ENCODE measurements at regions not wholly inside any gene's neighbourhood (a gene's known extent, or its start where the extent isn't known, plus 50 kb on each side); places are given as distances from the start of the nearest gene placed in this dataset.

- DNase-seq (ENCODE audit: low spot score) (no peak), ATAC-seq (ENCODE audit: low FRiP score) (no peak)
- no peak for TF ChIP-seq CTCF (IDR thresholded peaks at IDR 0.05)
Observed at GRCh38 chr11:70583781-70584218, 185.5 kb downstream of the CTTN start.

- ATAC-seq (ENCODE audit: low FRiP score) (no peak), DNase-seq (ENCODE audit: low spot score) (no peak)
- no peak for TF ChIP-seq CTCF (IDR thresholded peaks at IDR 0.05)
Observed at GRCh38 chr11:70584498-70585235, 186.3 kb downstream of the CTTN start.

DNA sequence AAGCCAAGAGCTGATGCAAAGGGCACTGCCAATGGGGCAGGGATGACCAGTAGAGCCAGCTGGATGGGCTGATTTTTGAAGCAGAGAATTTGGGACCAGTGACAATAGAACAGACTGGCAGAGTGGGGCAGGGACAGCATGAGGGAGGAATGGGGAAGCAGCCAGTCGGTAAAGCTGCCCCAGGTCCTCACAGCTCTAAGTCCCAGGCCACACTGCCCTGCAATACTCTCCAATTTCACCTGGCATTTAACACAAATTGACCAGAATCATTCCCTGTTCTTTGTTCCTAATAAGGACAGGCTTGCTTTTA lies 186.9 kb downstream of the CTTN start:
- ATAC-seq (ENCODE audit: low FRiP score), result no peak
- no peak for TF ChIP-seq CTCF (IDR thresholded peaks at IDR 0.05)
- no peak for DNase-seq (ENCODE audit: low spot score)

DNA sequence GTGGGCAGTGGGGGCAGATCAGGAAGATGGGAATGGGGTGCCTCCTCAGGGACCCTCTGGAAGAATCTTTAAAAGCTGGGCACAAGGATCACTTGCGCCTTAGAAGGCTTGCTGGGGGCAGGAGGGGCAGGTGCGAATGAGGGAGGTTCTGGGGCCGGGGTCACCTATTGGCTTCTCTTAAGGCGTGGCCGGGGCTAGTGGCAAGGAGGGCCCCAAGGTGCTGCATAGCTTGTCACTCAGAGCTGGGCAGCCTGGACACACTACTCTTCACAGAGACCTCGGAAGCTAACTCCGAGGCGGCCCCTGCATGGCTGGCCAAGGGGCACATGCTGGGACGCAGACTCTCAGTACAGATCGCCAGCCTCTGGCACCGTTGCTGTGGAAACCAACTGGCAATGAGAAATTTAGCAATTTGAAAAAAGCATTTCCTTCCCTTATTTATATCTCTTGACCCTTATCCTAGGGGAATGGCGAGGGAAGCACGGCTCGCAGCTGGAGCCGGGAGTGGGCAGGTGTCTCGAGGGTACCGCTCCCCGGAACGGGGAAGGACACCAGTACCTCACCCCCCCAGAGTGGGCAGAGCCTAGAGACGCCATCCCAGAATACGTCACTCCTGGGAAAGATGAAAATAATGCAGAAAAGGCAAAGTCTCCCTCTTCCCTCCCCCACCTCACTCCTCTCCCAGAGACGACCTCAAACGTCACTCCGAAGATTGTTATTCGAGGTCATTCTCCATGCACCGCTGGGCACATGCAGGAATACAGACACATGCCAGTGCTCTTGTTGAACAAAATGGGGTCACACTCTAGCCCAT lies 188.1 kb downstream of the CTTN start:
- ATAC-seq (ENCODE audit: low FRiP score) (no peak), DNase-seq (ENCODE audit: low spot score) (no peak)
- no peak for TF ChIP-seq CTCF (IDR thresholded peaks at IDR 0.05)

GRCh38 chr11:70587075-70587389 lies 188.7 kb downstream of the CTTN start:
- no peak for DNase-seq (ENCODE audit: low spot score)
- ATAC-seq (ENCODE audit: low FRiP score), result no peak
- TF ChIP-seq CTCF (IDR thresholded peaks at IDR 0.05), result no peak

DNA sequence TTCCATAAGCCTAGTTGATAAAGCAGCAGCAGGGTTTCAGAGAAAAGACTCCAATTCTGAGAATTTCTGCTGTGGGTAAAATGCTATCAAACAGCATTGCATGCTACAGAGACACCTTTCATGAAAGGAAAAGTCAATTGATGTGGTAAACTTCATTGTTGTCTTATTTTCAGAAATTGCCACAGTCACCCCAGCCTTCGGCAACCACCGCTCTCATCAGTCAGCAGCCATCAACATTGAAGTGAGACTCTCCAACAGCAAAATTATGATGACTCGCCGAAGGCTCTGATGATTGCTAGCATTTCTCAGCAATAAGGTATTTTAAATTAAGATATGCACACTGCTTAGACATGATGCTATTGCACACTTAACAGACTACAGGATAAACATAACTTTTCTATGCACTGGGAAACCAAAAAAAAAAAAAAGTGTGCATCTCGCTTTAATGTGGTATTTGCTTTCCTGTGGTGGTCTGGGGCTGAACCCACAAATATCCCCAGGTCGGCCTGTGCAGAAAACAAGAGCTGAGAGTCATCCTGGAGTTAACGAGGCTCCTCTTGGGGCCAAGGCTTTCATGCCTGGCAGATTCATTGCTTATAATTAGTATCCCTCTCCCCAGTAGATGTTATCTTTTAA lies 192.1 kb downstream of the CTTN start:
- DNase-seq (ENCODE audit: low spot score) (no peak), ATAC-seq (ENCODE audit: low FRiP score) (no peak)
- no peak for TF ChIP-seq CTCF (IDR thresholded peaks at IDR 0.05)

All from omental fat pad (tissue), 3 donors.